Fibroblast of villous mesenchyme (primary cell): ENCODE measurements at regions not wholly inside any gene's neighbourhood (a gene's known extent, or its start where the extent isn't known, plus 50 kb on each side); places are given as distances from the start of the nearest gene placed in this dataset.
"Not testable (repeated sequence)": the region's sequence is repeated elsewhere in the genome, so short reads cannot be mapped to it uniquely, and the experiment has no call there.

Experiments used
- DNase-seq: peaks from one replicate; pipeline ENCODE4 v3.0.0-alpha.2; 2010; ENCODE audit warnings: low read depth
- H3K4me3 ChIP-seq: 2 replicates; pipeline ENCODE4 v1.5.1; 2011; ENCODE audit warnings: low read depth, mild to moderate bottlenecking, low read length
- TF ChIP-seq, protein P1 (sequence below): IDR thresholded peaks from 2 replicates; pipeline ENCODE4 v1.5.1; 2012; ENCODE audit warnings: low read depth, mild to moderate bottlenecking, low read length; ENCODE audit not compliant: insufficient read depth

DNA sequence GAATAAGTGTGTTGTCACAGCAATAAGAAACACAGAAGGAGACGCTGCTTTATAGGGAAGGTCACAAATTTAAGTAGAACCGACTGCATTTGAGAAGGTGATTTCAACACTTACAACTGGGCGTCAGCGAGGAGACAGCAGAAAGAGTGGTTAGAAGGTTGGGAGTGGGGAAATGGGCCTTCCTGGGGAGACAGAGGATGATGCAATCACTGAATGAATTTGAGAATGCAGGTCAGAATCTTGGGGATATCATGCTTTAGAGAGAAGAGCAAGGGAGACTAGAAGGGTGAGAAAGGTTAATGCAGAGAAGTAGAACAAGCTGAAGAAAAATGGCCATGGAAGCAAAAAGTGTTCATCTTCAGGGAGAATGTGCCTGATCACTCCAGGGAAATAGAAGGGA, 616.1 kb upstream of the FAM98A start:
- H3K4me3 ChIP-seq, result no peak overlapping the region
- no peak for DNase-seq

DNA sequence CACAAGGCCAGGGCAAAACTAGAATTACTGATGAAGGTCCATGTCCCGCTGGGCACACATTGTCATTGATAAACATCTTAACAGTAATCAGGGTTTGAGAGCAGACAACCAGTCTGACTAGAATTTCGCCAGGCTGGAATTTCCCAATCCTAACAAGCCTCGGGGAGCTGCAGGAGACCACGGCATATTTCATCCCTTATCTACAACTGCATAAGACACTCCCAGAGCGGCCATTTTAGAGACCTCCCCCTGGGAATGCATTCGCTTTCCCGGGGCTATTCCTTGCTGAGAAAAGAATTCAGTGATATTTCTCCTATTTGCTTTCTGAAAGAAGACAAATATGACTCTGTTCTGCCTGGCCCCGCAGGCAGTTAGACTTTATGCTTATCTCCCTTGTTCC, 611.3 kb upstream of the FAM98A start:
- DNase-seq, H3K4me3 ChIP-seq: not testable (repeated sequence)

More for the DNA sequence above, 616.1 kb upstream of the FAM98A start:
- TF ChIP-seq, protein P1, sequence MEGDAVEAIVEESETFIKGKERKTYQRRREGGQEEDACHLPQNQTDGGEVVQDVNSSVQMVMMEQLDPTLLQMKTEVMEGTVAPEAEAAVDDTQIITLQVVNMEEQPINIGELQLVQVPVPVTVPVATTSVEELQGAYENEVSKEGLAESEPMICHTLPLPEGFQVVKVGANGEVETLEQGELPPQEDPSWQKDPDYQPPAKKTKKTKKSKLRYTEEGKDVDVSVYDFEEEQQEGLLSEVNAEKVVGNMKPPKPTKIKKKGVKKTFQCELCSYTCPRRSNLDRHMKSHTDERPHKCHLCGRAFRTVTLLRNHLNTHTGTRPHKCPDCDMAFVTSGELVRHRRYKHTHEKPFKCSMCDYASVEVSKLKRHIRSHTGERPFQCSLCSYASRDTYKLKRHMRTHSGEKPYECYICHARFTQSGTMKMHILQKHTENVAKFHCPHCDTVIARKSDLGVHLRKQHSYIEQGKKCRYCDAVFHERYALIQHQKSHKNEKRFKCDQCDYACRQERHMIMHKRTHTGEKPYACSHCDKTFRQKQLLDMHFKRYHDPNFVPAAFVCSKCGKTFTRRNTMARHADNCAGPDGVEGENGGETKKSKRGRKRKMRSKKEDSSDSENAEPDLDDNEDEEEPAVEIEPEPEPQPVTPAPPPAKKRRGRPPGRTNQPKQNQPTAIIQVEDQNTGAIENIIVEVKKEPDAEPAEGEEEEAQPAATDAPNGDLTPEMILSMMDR, result no peak

DNA sequence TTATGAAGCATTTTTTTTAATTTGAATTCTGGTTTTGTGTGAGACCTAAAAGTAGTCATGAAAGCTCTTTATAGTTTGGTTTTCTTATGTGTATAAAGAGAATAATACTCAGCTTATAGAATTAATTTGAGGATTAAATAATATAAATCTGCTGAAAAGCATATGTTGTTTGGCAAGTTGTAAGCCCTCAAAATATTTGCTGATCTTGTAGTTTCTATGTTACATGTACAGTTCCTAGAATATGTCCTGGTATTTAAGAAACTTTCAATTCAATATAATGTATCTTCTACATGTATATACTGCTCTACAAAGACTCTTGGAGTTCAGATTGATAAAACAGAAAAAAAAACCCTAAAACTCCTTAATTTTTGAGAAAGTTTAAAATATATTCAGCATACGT, 605.5 kb upstream of the FAM98A start:
- no peak for DNase-seq
- TF ChIP-seq, protein P1, result no peak
- no peak overlapping the region for H3K4me3 ChIP-seq

DNA sequence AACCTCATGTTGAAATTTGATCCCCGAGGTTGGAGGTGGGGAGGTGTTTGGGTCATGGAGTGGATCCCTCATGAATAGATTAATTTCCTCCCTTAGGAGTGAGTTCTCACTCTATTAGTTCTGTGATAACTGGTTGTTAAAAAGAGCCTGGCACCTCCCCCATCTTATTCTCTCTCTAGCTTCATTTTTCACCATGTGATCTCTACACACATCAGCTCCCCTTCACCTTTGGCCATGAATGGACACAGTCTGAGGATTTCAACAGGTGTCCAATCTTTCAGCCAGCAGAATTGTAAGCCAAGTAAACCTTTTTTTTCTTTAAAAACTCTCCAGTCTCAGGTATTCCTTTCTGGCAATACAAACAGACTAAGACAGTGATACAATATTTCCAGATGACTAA, 602.0 kb upstream of the FAM98A start:
- DNase-seq, result no peak
- H3K4me3 ChIP-seq, result no peak overlapping the region
- TF ChIP-seq, protein P1, result no peak

GRCh38 chr2:34199971-34200370, 600.9 kb upstream of the FAM98A start:
- H3K4me3 ChIP-seq, result no peak overlapping the region
- DNase-seq, result no peak
- TF ChIP-seq, protein P1, result no peak

- no peak overlapping the region for H3K4me3 ChIP-seq
- TF ChIP-seq, protein P1, result no peak
- no peak for DNase-seq
These were observed 594.1 kb upstream of the FAM98A start for GRCh38 chr2:34193164-34193563.

- no peak overlapping the region for H3K4me3 ChIP-seq
- TF ChIP-seq, protein P1, result no peak
- DNase-seq, result no peak
These were observed 589.6 kb upstream of the FAM98A start for GRCh38 chr2:34188464-34189303.
